NB4 (cell line): ENCODE measurements at regions not wholly inside any gene's neighbourhood (a gene's known extent, or its start where the extent isn't known, plus 50 kb on each side); places are given as distances from the start of the nearest gene placed in this dataset.
A peak's percentile ranks its signal among the peaks of the same experiment; 100 is the strongest.

Experiments
- DNase-seq: peaks from one replicate; pipeline ENCODE4 v3.0.0; 2010; ENCODE audit warnings: low read depth
- H3K4me3 ChIP-seq: one replicate; pipeline ENCODE4 v1.5.1; 2011; ENCODE audit warnings: mild to moderate bottlenecking, low read depth, low read length, moderate library complexity
- CTCF ChIP-seq: IDR thresholded peaks from one replicate; pipeline ENCODE4 v1.5.1; 2012; ENCODE audit warnings: low read depth, low read length
- MAX ChIP-seq: IDR thresholded peaks from 2 replicates; pipeline ENCODE4 v1.6.1; 2011; ENCODE audit warnings: low read depth, low read length
- MYC ChIP-seq: IDR thresholded peaks from 2 replicates; pipeline ENCODE4 v1.6.1; 2011; ENCODE audit warnings: low read depth, low read length
- POLR2A ChIP-seq: IDR thresholded peaks from 2 replicates; pipeline ENCODE4 v1.6.1; 2011; ENCODE audit warnings: mild to moderate bottlenecking; ENCODE audit not compliant: insufficient read length; ENCODE audit errors: extremely low read depth

GRCh38 chr10:33410860-33411234, 76.4 kb upstream of the NRP1 start:
- no peak for DNase-seq
- TF ChIP-seq POLR2A (no peak), MAX (no peak), MYC (no peak), CTCF (no peak)
- H3K4me3 ChIP-seq: no peak overlapping the region

GRCh38 chr10:33410096-33410859, 75.8 kb upstream of the NRP1 start:
- DNase-seq: no peak
- no peak for TF ChIP-seq MYC
- TF ChIP-seq POLR2A: no peak
- no peak for TF ChIP-seq MAX
- TF ChIP-seq CTCF: no peak
- H3K4me3 ChIP-seq: no peak overlapping the region

- no peak for DNase-seq
- no peak overlapping the region for H3K4me3 ChIP-seq
- TF ChIP-seq MYC (no peak), POLR2A (no peak), MAX (no peak), CTCF (no peak)
Observed at GRCh38 chr10:33406596-33406995, 72.1 kb upstream of the NRP1 start.

- no peak overlapping the region for H3K4me3 ChIP-seq
- peak; percentile 1 for DNase-seq
Observed at GRCh38 chr10:33402220-33403073, 68.0 kb upstream of the NRP1 start.

GRCh38 chr10:33401300-33401699, 66.8 kb upstream of the NRP1 start:
- H3K4me3 ChIP-seq: no peak overlapping the region
- no peak for DNase-seq
- no peak for TF ChIP-seq MYC
- TF ChIP-seq POLR2A: no peak
- no peak for TF ChIP-seq CTCF
- TF ChIP-seq MAX: no peak

More at GRCh38 chr10:33402220-33403073, 68.0 kb upstream of the NRP1 start:
- TF ChIP-seq MAX (no peak), CTCF (no peak), POLR2A (no peak), MYC (no peak)
